ENCODE measurements at regions not wholly inside any gene's neighbourhood (a gene's known extent, or its start where the extent isn't known, plus 50 kb on each side); places are given as distances from the start of the nearest gene placed in this dataset.
"Not testable (repeated sequence)": the region's sequence is repeated elsewhere in the genome, so short reads cannot be mapped to it uniquely, and the experiment has no call there.

GRCh38 chr12:75628916-75629315, 117.5 kb upstream of the KRR1 start:
- H3K4me3 ChIP-seq = no peak overlapping the region
- H3K27me3 ChIP-seq (replicated peaks; ENCODE audit: insufficient read depth) = no peaks in the 10 kb centered on the region
- H3K36me3 ChIP-seq = no peaks in the 10 kb centered on the region
- H3K27ac ChIP-seq = no peak overlapping the region
- no peak for DNase-seq (ENCODE audit: low spot score)
- H3K9me3 ChIP-seq = no peaks in the 10 kb centered on the region
- H3K4me1 ChIP-seq (replicated peaks) = no peaks in the 10 kb centered on the region
- TF ChIP-seq POLR2A (IDR thresholded peaks at IDR 0.05) (no peak), POLR2AphosphoS5 (IDR thresholded peaks at IDR 0.05) (no peak)
- TF ChIP-seq, protein P1, sequence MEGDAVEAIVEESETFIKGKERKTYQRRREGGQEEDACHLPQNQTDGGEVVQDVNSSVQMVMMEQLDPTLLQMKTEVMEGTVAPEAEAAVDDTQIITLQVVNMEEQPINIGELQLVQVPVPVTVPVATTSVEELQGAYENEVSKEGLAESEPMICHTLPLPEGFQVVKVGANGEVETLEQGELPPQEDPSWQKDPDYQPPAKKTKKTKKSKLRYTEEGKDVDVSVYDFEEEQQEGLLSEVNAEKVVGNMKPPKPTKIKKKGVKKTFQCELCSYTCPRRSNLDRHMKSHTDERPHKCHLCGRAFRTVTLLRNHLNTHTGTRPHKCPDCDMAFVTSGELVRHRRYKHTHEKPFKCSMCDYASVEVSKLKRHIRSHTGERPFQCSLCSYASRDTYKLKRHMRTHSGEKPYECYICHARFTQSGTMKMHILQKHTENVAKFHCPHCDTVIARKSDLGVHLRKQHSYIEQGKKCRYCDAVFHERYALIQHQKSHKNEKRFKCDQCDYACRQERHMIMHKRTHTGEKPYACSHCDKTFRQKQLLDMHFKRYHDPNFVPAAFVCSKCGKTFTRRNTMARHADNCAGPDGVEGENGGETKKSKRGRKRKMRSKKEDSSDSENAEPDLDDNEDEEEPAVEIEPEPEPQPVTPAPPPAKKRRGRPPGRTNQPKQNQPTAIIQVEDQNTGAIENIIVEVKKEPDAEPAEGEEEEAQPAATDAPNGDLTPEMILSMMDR (IDR thresholded peaks at IDR 0.05) = no peak
- intact Hi-C loops (cut with DNase I) = no loop called here

DNA sequence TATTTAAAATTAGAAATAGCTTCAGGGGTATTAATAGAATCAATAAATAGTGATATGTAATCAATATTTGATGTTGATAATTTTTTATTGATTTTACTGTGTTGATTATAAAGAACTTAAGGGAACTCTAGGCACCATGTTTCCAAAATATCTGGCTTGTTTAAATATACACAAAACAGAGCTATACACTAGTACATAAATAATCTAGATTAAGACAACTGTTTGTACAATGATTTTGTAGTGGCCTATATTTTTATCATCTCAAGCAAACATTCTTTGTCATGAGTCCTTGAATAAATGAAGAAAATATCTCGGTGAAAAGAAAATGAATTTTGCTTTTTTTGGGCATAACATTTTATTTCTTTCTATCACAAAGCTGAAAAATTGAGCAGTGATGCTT, 117.1 kb upstream of the KRR1 start:
- H3K27ac ChIP-seq = no peak overlapping the region
- TF ChIP-seq POLR2A (IDR thresholded peaks at IDR 0.05) = no peak
- TF ChIP-seq POLR2AphosphoS5 (IDR thresholded peaks at IDR 0.05) = no peak
- TF ChIP-seq, protein P1 (IDR thresholded peaks at IDR 0.05) = no peak
- intact Hi-C loops (cut with DNase I) = no loop called here
- no peak overlapping the region for H3K4me3 ChIP-seq
- H3K9me3 ChIP-seq = no peaks in the 10 kb centered on the region
- no peak for DNase-seq (ENCODE audit: low spot score)
- no peaks in the 10 kb centered on the region for H3K4me1 ChIP-seq (replicated peaks)
- no peaks in the 10 kb centered on the region for H3K27me3 ChIP-seq (replicated peaks; ENCODE audit: insufficient read depth)
- no peaks in the 10 kb centered on the region for H3K36me3 ChIP-seq
- 73% methylated on average over 1 of the region's 1 CpG for WGBS

DNA sequence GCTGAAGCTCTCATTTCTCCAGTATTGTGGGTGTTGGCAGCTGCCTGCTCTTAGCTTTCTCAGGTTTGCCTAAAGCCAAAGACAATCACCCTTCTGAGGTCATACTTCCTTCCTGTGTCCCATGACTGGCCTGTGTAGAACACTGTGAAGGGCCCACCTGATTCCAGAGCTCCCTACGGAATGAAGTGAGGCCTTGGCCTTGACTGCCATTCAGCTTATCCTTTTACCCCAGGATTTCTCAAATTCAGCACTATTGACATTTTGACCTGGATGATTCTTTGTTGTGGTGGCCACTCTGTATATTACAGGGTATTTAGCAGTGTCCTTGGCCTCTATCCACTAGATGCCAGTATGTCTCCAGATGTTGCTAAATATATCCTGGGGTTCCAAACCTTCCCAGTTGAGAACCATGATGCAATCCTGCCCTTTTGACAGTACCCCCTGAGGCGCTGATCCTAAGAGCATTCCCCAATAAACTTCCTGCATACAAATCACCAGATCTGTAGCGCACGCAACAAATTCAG, 112.3 kb upstream of the KRR1 start:
- intact Hi-C loops (cut with DNase I) = no loop called here
- TF ChIP-seq POLR2A (IDR thresholded peaks at IDR 0.05) (no peak), POLR2AphosphoS5 (IDR thresholded peaks at IDR 0.05) (no peak)
- TF ChIP-seq, protein P1 (IDR thresholded peaks at IDR 0.05) = no peak
- WGBS = 69% methylated on average over 4 of the region's 4 CpGs
- Histone ChIP-seq H3K9me3 (no peaks in the 10 kb centered on the region), H3K36me3 (no peaks in the 10 kb centered on the region), H3K4me1 (replicated peaks) (no peaks in the 10 kb centered on the region), H3K27ac (no peak overlapping the region), H3K27me3 (replicated peaks; ENCODE audit: insufficient read depth) (no peaks in the 10 kb centered on the region), H3K4me3 (no peak overlapping the region)
- DNase-seq (ENCODE audit: low spot score) = no peak

DNA sequence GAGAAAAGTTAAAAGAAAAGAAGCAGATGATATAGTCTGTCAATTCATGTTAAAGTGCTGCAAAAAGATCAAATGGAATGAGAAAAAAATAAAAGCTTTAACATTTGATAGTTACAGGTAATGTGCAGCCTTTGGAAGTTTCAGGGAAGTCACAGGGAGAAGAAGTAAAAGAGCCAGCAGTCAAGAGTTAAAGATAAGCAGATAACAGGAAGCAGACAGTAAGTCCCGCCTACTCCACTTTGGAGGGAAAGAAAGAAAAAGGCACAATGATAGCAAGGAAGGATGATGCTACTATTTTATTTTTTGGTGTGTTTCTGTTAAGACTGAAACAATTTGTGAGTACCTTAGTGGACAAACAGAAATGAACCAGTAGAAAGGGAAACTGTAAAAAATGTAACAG, 111.1 kb upstream of the KRR1 start:
- Histone ChIP-seq H3K4me1 (replicated peaks) (no peaks in the 10 kb centered on the region), H3K36me3 (no peaks in the 10 kb centered on the region), H3K9me3 (no peaks in the 10 kb centered on the region), H3K27ac (no peak overlapping the region), H3K4me3 (no peak overlapping the region), H3K27me3 (replicated peaks; ENCODE audit: insufficient read depth) (no peaks in the 10 kb centered on the region)
- intact Hi-C loops (cut with DNase I) = no loop called here
- no peak for DNase-seq (ENCODE audit: low spot score)
- TF ChIP-seq POLR2A (IDR thresholded peaks at IDR 0.05) (no peak), POLR2AphosphoS5 (IDR thresholded peaks at IDR 0.05) (no peak)
- TF ChIP-seq, protein P1 (IDR thresholded peaks at IDR 0.05) = no peak
- WGBS = 87% methylated on average over 1 of the region's 1 CpG

GRCh38 chr12:75614396-75614795, 103.0 kb upstream of the KRR1 start:
- 97% methylated on average over 4 of the region's 4 CpGs for WGBS
- H3K9me3 ChIP-seq; intact Hi-C loops (cut with DNase I); H3K27ac ChIP-seq; H3K4me3 ChIP-seq; DNase-seq (ENCODE audit: low spot score); H3K27me3 ChIP-seq (replicated peaks; ENCODE audit: insufficient read depth); H3K4me1 ChIP-seq (replicated peaks); H3K36me3 ChIP-seq: not testable (repeated sequence)

Data from prostate gland (tissue), 2 donors.